ENCODE measurements at regions not wholly inside any gene's neighbourhood (a gene's known extent, or its start where the extent isn't known, plus 50 kb on each side); places are given as distances from the start of the nearest gene placed in this dataset.

DNA sequence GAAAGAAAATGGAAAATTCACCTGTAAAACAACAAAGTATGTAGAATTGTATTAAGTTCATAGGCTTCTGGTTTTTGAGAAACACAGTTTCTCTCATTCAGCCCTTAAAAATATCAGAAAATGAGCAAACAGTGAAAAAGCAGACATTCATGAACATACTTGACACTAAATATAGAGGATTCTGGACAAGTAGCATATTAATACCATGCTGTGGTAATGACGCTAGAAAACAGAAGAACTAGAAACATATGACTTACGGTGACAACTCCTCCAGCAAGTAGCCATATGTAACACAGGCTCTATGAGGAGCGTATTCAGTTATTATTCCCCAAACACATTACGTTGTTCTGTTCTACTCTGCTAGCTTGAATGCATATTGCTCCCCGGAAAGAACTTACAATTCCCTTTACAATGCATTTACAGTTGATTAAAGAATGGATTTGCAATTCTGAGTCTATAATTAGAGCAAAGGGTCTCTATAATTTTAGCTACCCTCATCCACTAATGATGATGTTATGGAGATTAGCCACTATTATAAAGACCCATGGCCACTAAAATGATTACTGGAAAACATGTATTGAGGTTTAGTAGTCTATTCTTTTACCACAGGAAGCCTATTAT, 672.1 kb downstream of the EFNB2 start:
- Histone ChIP-seq H3K14ac (ENCODE audit: insufficient read length) (no peak overlapping the region), H3K18ac (ENCODE audit: extremely low read depth, low read length) (no peak overlapping the region), H3K79me1 (ENCODE audit: low read depth, low read length) (no peaks in the 10 kb centered on the region), H3K27ac (ENCODE audit: low read depth, low read length) (no peak overlapping the region), H4K5ac (ENCODE audit: insufficient read length, low read depth, low read length) (no peak overlapping the region), H2BK120ac (replicated peaks; ENCODE audit: low read depth, low read length) (no peak overlapping the region), H2BK12ac (ENCODE audit: low read depth, low read length) (no peak overlapping the region), H2BK20ac (ENCODE audit: low read length) (no peak overlapping the region), H3K79me2 (ENCODE audit: control insufficient read depth in 1 of 2, insufficient read depth in 2 of 2, low read length in 2 of 2) (no peaks in the 10 kb centered on the region), H2AK5ac (ENCODE audit: low read depth, low read length) (no peak overlapping the region), H3K36me3 (ENCODE audit: control insufficient read depth in 2 of 4, insufficient read depth in 4 of 4, low read length in 3 of 4) (no peaks in the 10 kb centered on the region), H2BK5ac (ENCODE audit: low read depth, low read length) (no peak overlapping the region), H3K27me3 (replicated peaks in 1 of 4; ENCODE audit: control insufficient read depth in 3 of 4, extremely low read depth in 1 of 4, insufficient read depth in 3 of 4, low read length in 3 of 4) (no peaks in the 10 kb centered on the region), H3K4ac (replicated peaks; ENCODE audit: insufficient read length, low read depth, low read length) (no peak overlapping the region), H3K4me3 (ENCODE audit: extremely low read depth in 1 of 4, insufficient read depth in 2 of 4, low read depth in 3 of 4, low read length in 4 of 4) (no peak overlapping the region), H4K91ac (replicated peaks; ENCODE audit: insufficient read length, low read length) (no peak overlapping the region), H3K9ac (replicated peaks in 1 of 4; ENCODE audit: extremely low read depth in 1 of 4, low read depth in 3 of 4, low read length in 3 of 4) (no peak overlapping the region), H2AFZ (ENCODE audit: low read length) (no peak overlapping the region), H2BK15ac (ENCODE audit: low read length) (no peak overlapping the region), H3K4me1 (replicated peaks in 1 of 4; ENCODE audit: control insufficient read depth in 3 of 4, insufficient read depth in 4 of 4, low read length in 3 of 4) (no peaks in the 10 kb centered on the region), H3K23me2 (ENCODE audit: low read depth, low read length) (no peaks in the 10 kb centered on the region), H4K8ac (ENCODE audit: extremely low read depth, insufficient read depth, low read length) (no peak overlapping the region), H3K56ac (replicated peaks; ENCODE audit: insufficient read length, low read depth, low read length) (no peak overlapping the region), H3K23ac (ENCODE audit: insufficient read length) (no peak overlapping the region), H4K20me1 (replicated peaks in 1 of 2; ENCODE audit: control insufficient read depth in 1 of 2, insufficient read depth in 2 of 2, low read length in 2 of 2) (no peaks in the 10 kb centered on the region), H3K9me3 (ENCODE audit: insufficient read depth in 2 of 2, low read depth in 1 of 2, low read length in 1 of 2) (no peaks in the 10 kb centered on the region), H3K4me2 (ENCODE audit: insufficient read depth in 1 of 2, low read depth in 2 of 2, low read length in 2 of 2) (no peak overlapping the region)
- TF ChIP-seq BRCA1 (IDR thresholded peaks at IDR 0.05; ENCODE audit: low read depth, low read length) (no peak), MAFK (IDR thresholded peaks at IDR 0.05; ENCODE audit: low read depth, low read length) (no peak), CREB1 (IDR thresholded peaks at IDR 0.05) (no peak), CEBPB (IDR thresholded peaks at IDR 0.05; ENCODE audit: low read depth, low read length) (no peak)
- TF ChIP-seq, protein P1, sequence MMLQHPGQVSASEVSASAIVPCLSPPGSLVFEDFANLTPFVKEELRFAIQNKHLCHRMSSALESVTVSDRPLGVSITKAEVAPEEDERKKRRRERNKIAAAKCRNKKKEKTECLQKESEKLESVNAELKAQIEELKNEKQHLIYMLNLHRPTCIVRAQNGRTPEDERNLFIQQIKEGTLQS (IDR thresholded peaks at IDR 0.05; ENCODE audit: insufficient read depth, low read depth, low read length) = no peak
- 93% methylated on average over 5 of the region's 5 CpGs; no CpG with 5 or more reads in 1 of the 2 experiments for WGBS, 2 experiments (ENCODE audit: extremely low coverage in 1 of 2, insufficient coverage in 1 of 2, insufficient read length in 1 of 2, insufficient replicate concordance in 2 of 2, low coverage in 1 of 2, low lambda C conversion rate in 2 of 2, missing lambda C conversion rate in 1 of 2)
- CTCF ChIA-PET (ENCODE audit: partially characterized antibody) = interaction anchor here (0.8 kb wide), 1 partner anchor 18 kb away, joined by 3 read pairs; no protein-coding TSS in a partner anchor
- DNase-seq (ENCODE audit: low read depth in 1 of 2, low spot score in 2 of 2) (no peak), FAIRE-seq (no peak)
- POLR2A ChIA-PET (ENCODE audit: partially characterized antibody) = no interaction called here
